ENCODE measurements at regions not wholly inside any gene's neighbourhood (a gene's known extent, or its start where the extent isn't known, plus 50 kb on each side); places are given as distances from the start of the nearest gene placed in this dataset.

- no peak for TF ChIP-seq CEBPB (IDR thresholded peaks at IDR 0.05)
These were observed 403.2 kb upstream of the ADAMTS5 start for GRCh38 chr21:27369978-27370571.

DNA sequence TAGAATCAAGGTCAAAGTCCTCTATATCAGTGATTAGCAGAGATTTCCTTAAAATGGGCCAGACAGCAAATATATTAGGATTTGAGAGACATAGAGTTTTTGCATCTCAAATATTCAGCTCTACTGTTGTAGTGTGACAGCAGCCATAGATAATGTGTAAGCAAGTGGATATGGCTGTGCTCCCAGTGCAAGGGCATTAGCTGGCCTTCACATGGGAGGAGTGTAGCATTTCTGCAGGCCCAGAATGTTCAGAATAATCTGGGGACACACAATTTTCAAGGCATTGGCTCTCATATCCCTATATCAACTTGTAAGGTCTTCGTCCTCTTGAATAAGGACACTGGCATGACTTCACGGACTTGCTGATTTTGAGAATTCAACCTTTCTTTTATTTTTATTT is 402.3 kb upstream of the ADAMTS5 start:
- TF ChIP-seq, protein P1, sequence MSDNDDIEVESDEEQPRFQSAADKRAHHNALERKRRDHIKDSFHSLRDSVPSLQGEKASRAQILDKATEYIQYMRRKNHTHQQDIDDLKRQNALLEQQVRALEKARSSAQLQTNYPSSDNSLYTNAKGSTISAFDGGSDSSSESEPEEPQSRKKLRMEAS (IDR thresholded peaks at IDR 0.05) = no peak
- TF ChIP-seq FOXM1 (IDR thresholded peaks at IDR 0.05; ENCODE audit: borderline replicate concordance, low read depth) (no peak), USF1 (IDR thresholded peaks at IDR 0.05) (no peak), ZBTB7A (IDR thresholded peaks at IDR 0.05; ENCODE audit: low read depth) (no peak), RAD21 (IDR thresholded peaks at IDR 0.05; ENCODE audit: low read depth) (no peak), EGR1 (IDR thresholded peaks at IDR 0.05) (no peak), TCF12 (IDR thresholded peaks at IDR 0.05; ENCODE audit: low read depth) (no peak), EP300 (IDR thresholded peaks at IDR 0.05; ENCODE audit: borderline replicate concordance) (no peak), CREB1 (IDR thresholded peaks at IDR 0.05; ENCODE audit: low read depth) (no peak), YY1 (IDR thresholded peaks at IDR 0.05; ENCODE audit: low read depth) (no peak), CEBPB (IDR thresholded peaks at IDR 0.05) (no peak), TAF1 (IDR thresholded peaks at IDR 0.05; ENCODE audit: low read depth) (no peak), TEAD4 (IDR thresholded peaks at IDR 0.05) (no peak), NFIC (IDR thresholded peaks at IDR 0.05) (no peak)
- TF ChIP-seq, protein P2, sequence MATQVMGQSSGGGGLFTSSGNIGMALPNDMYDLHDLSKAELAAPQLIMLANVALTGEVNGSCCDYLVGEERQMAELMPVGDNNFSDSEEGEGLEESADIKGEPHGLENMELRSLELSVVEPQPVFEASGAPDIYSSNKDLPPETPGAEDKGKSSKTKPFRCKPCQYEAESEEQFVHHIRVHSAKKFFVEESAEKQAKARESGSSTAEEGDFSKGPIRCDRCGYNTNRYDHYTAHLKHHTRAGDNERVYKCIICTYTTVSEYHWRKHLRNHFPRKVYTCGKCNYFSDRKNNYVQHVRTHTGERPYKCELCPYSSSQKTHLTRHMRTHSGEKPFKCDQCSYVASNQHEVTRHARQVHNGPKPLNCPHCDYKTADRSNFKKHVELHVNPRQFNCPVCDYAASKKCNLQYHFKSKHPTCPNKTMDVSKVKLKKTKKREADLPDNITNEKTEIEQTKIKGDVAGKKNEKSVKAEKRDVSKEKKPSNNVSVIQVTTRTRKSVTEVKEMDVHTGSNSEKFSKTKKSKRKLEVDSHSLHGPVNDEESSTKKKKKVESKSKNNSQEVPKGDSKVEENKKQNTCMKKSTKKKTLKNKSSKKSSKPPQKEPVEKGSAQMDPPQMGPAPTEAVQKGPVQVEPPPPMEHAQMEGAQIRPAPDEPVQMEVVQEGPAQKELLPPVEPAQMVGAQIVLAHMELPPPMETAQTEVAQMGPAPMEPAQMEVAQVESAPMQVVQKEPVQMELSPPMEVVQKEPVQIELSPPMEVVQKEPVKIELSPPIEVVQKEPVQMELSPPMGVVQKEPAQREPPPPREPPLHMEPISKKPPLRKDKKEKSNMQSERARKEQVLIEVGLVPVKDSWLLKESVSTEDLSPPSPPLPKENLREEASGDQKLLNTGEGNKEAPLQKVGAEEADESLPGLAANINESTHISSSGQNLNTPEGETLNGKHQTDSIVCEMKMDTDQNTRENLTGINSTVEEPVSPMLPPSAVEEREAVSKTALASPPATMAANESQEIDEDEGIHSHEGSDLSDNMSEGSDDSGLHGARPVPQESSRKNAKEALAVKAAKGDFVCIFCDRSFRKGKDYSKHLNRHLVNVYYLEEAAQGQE (IDR thresholded peaks at IDR 0.05; ENCODE audit: low read depth) = no peak

DNA sequence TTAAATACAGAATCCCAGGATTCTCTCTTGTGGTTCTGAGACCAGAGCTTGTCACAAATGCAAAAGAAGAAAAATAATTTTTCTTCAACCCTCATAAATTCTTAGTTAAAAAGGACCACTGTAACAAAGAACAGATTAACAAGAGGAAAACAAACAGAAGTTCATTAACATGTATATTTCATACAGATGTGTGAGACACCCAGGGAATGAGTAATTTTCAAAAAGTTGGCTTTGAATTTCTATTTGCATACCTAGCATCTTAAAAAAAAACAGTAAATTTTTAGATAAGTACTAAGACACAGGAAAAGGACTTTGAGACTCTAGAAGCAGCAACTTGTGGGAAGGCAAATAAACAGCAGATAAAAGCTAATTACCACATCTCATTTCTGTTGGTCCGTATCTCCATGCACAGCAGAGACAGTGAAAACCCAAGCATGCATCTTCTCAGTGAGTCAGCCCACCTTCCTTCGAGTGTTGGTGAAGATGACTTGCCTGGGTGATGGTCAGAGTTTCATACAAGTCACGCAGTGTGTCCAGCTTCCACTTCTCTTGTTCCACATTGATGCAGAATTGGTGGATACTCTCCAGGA is 399.9 kb upstream of the ADAMTS5 start:
- TF ChIP-seq NFIC (IDR thresholded peaks at IDR 0.05) = no peak
- no peak for TF ChIP-seq YY1 (IDR thresholded peaks at IDR 0.05; ENCODE audit: low read depth)
- TF ChIP-seq CREB1 (IDR thresholded peaks at IDR 0.05; ENCODE audit: low read depth) = no peak
- no peak for TF ChIP-seq TCF12 (IDR thresholded peaks at IDR 0.05; ENCODE audit: low read depth)
- no peak for TF ChIP-seq EGR1 (IDR thresholded peaks at IDR 0.05)
- TF ChIP-seq USF1 (IDR thresholded peaks at IDR 0.05) = no peak
- no peak for TF ChIP-seq FOXM1 (IDR thresholded peaks at IDR 0.05; ENCODE audit: borderline replicate concordance, low read depth)
- no peak for TF ChIP-seq RAD21 (IDR thresholded peaks at IDR 0.05; ENCODE audit: low read depth)
- TF ChIP-seq, protein P1 (IDR thresholded peaks at IDR 0.05) = no peak
- TF ChIP-seq CEBPB (IDR thresholded peaks at IDR 0.05) = no peak
- no peak for TF ChIP-seq TEAD4 (IDR thresholded peaks at IDR 0.05)
- TF ChIP-seq TAF1 (IDR thresholded peaks at IDR 0.05; ENCODE audit: low read depth) = no peak
- TF ChIP-seq, protein P2 (IDR thresholded peaks at IDR 0.05; ENCODE audit: low read depth) = no peak
- TF ChIP-seq ZBTB7A (IDR thresholded peaks at IDR 0.05; ENCODE audit: low read depth) = no peak

- no peak for TF ChIP-seq RAD21 (IDR thresholded peaks at IDR 0.05; ENCODE audit: low read depth)
- TF ChIP-seq, protein P1 (IDR thresholded peaks at IDR 0.05) = no peak
- no peak for TF ChIP-seq CEBPB (IDR thresholded peaks at IDR 0.05)
- no peak for TF ChIP-seq EP300 (IDR thresholded peaks at IDR 0.05; ENCODE audit: borderline replicate concordance)
- no peak for TF ChIP-seq NFIC (IDR thresholded peaks at IDR 0.05)
- no peak for TF ChIP-seq USF1 (IDR thresholded peaks at IDR 0.05)
- TF ChIP-seq FOXM1 (IDR thresholded peaks at IDR 0.05; ENCODE audit: borderline replicate concordance, low read depth) = no peak
- no peak for TF ChIP-seq CREB1 (IDR thresholded peaks at IDR 0.05; ENCODE audit: low read depth)
- TF ChIP-seq YY1 (IDR thresholded peaks at IDR 0.05; ENCODE audit: low read depth) = no peak
- TF ChIP-seq TAF1 (IDR thresholded peaks at IDR 0.05; ENCODE audit: low read depth) = no peak
- no peak for TF ChIP-seq EGR1 (IDR thresholded peaks at IDR 0.05)
These were observed 399.1 kb upstream of the ADAMTS5 start for GRCh38 chr21:27366036-27366435.

DNA sequence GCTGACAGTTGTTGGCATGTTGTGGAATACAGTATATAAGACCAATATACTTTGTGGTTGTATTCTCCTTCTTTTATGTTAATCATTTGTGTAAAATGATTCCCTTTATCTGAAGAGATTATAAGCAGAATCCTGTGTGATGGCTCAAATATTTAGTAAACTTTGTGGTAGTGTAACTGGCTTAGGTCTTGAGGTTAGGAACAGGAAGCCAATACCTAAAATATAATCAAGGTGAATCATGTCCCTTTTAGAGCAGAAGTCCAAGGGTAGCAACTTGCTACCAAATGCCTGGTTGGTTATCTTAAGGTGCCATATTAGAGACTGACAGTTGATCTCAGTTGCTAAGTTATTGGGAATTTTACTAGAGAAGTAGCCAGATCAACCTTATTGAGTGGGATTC is 398.5 kb upstream of the ADAMTS5 start:
- TF ChIP-seq, protein P1 (IDR thresholded peaks at IDR 0.05) = no peak
- TF ChIP-seq EGR1 (IDR thresholded peaks at IDR 0.05) = no peak
- no peak for TF ChIP-seq CREB1 (IDR thresholded peaks at IDR 0.05; ENCODE audit: low read depth)
- TF ChIP-seq USF1 (IDR thresholded peaks at IDR 0.05) = no peak
- no peak for TF ChIP-seq NFIC (IDR thresholded peaks at IDR 0.05)
- TF ChIP-seq RAD21 (IDR thresholded peaks at IDR 0.05; ENCODE audit: low read depth) = no peak
- TF ChIP-seq, protein P2 (IDR thresholded peaks at IDR 0.05; ENCODE audit: low read depth) = no peak
- TF ChIP-seq TCF12 (IDR thresholded peaks at IDR 0.05; ENCODE audit: low read depth) = no peak
- no peak for TF ChIP-seq CEBPB (IDR thresholded peaks at IDR 0.05)
- TF ChIP-seq TEAD4 (IDR thresholded peaks at IDR 0.05) = no peak
- no peak for TF ChIP-seq FOXM1 (IDR thresholded peaks at IDR 0.05; ENCODE audit: borderline replicate concordance, low read depth)
- TF ChIP-seq YY1 (IDR thresholded peaks at IDR 0.05; ENCODE audit: low read depth) = no peak
- no peak for TF ChIP-seq TAF1 (IDR thresholded peaks at IDR 0.05; ENCODE audit: low read depth)
- TF ChIP-seq ZBTB7A (IDR thresholded peaks at IDR 0.05; ENCODE audit: low read depth) = no peak
- TF ChIP-seq EP300 (IDR thresholded peaks at IDR 0.05; ENCODE audit: borderline replicate concordance) = no peak

Data from Ishikawa (cell line).